ENCODE measurements at regions not wholly inside any gene's neighbourhood (a gene's known extent, or its start where the extent isn't known, plus 50 kb on each side); places are given as distances from the start of the nearest gene placed in this dataset.

GRCh38 chr2:7900593-7900992 is 781.3 kb upstream of the ID2 start:
- peaks cover 3% of the 10 kb centered on the region; the same call in 1 of the 2 replicates for H3K4me1 ChIP-seq (ENCODE audit: control insufficient read depth, insufficient read depth, low read length)
- H3K36me3 ChIP-seq (ENCODE audit: control insufficient read depth, insufficient read depth, low read length), result no peaks in the 10 kb centered on the region
- no peak overlapping the region for H3K4me3 ChIP-seq (ENCODE audit: low read length)
- WGBS (ENCODE audit: insufficient coverage, insufficient read length), result no CpG with 5 or more reads among the region's 5 CpGs
- no peaks in the 10 kb centered on the region for H3K9me3 ChIP-seq (ENCODE audit: control insufficient read depth, insufficient read depth, low read length)
- no peaks in the 10 kb centered on the region for H3K27me3 ChIP-seq (ENCODE audit: control insufficient read depth, insufficient read depth, low read length)
- no peak for DNase-seq (ENCODE audit: low read depth, low spot score)
- no peak overlapping the region for H3K27ac ChIP-seq (ENCODE audit: low read length)

- WGBS (ENCODE audit: insufficient coverage, insufficient read length), result no CpG with 5 or more reads among the region's 5 CpGs
- H3K4me3 ChIP-seq (ENCODE audit: low read length), result no peak overlapping the region
- H3K9me3 ChIP-seq (ENCODE audit: control insufficient read depth, insufficient read depth, low read length), result no peaks in the 10 kb centered on the region
- H3K27me3 ChIP-seq (ENCODE audit: control insufficient read depth, insufficient read depth, low read length), result no peaks in the 10 kb centered on the region
- no peaks in the 10 kb centered on the region for H3K36me3 ChIP-seq (ENCODE audit: control insufficient read depth, insufficient read depth, low read length)
- peaks cover 3% of the 10 kb centered on the region; the same call in 1 of the 2 replicates for H3K4me1 ChIP-seq (ENCODE audit: control insufficient read depth, insufficient read depth, low read length)
- H3K27ac ChIP-seq (ENCODE audit: low read length), result no peak overlapping the region
- no peak for DNase-seq (ENCODE audit: low read depth, low spot score)
Measured at GRCh38 chr2:7902251-7902765, 779.5 kb upstream of the ID2 start.

GRCh38 chr2:7904319-7904718 is 777.5 kb upstream of the ID2 start:
- Histone ChIP-seq H3K27ac (ENCODE audit: low read length) (no peak overlapping the region), H3K36me3 (ENCODE audit: control insufficient read depth, insufficient read depth, low read length) (no peaks in the 10 kb centered on the region), H3K9me3 (ENCODE audit: control insufficient read depth, insufficient read depth, low read length) (no peaks in the 10 kb centered on the region), H3K4me3 (ENCODE audit: low read length) (no peak overlapping the region), H3K27me3 (ENCODE audit: control insufficient read depth, insufficient read depth, low read length) (no peaks in the 10 kb centered on the region), H3K4me1 (ENCODE audit: control insufficient read depth, insufficient read depth, low read length) (peaks cover 3% of the 10 kb centered on the region; the same call in 1 of the 2 replicates)
- WGBS (ENCODE audit: insufficient coverage, insufficient read length), result no CpG with 5 or more reads among the region's 3 CpGs
- no peak for DNase-seq (ENCODE audit: low read depth, low spot score)

- Histone ChIP-seq H3K4me3 (ENCODE audit: low read length) (no peak overlapping the region), H3K27ac (ENCODE audit: low read length) (no peak overlapping the region), H3K36me3 (ENCODE audit: control insufficient read depth, insufficient read depth, low read length) (no peaks in the 10 kb centered on the region), H3K27me3 (ENCODE audit: control insufficient read depth, insufficient read depth, low read length) (no peaks in the 10 kb centered on the region), H3K9me3 (ENCODE audit: control insufficient read depth, insufficient read depth, low read length) (no peaks in the 10 kb centered on the region), H3K4me1 (ENCODE audit: control insufficient read depth, insufficient read depth, low read length) (no peaks in the 10 kb centered on the region; the same call in 1 of the 2 replicates)
- DNase-seq (ENCODE audit: low read depth, low spot score), result no peak
- no CpG with 5 or more reads among the region's 12 CpGs for WGBS (ENCODE audit: insufficient coverage, insufficient read length)
Measured at GRCh38 chr2:7905756-7906155, 776.1 kb upstream of the ID2 start.

- no CpG with 5 or more reads among the region's 6 CpGs for WGBS (ENCODE audit: insufficient coverage, insufficient read length)
- H3K27me3 ChIP-seq (ENCODE audit: control insufficient read depth, insufficient read depth, low read length), result no peaks in the 10 kb centered on the region
- H3K4me1 ChIP-seq (ENCODE audit: control insufficient read depth, insufficient read depth, low read length), result no peaks in the 10 kb centered on the region; the same call in 1 of the 2 replicates
- H3K27ac ChIP-seq (ENCODE audit: low read length), result no peak overlapping the region
- H3K4me3 ChIP-seq (ENCODE audit: low read length), result no peak overlapping the region
- H3K36me3 ChIP-seq (ENCODE audit: control insufficient read depth, insufficient read depth, low read length), result no peaks in the 10 kb centered on the region
- no peaks in the 10 kb centered on the region for H3K9me3 ChIP-seq (ENCODE audit: control insufficient read depth, insufficient read depth, low read length)
- no peak for DNase-seq (ENCODE audit: low read depth, low spot score)
Measured at GRCh38 chr2:7906431-7906830, 775.4 kb upstream of the ID2 start.

- WGBS (ENCODE audit: insufficient coverage, insufficient read length), result no CpG with 5 or more reads among the region's 11 CpGs
Measured at GRCh38 chr2:7907041-7907440, 774.8 kb upstream of the ID2 start.

GRCh38 chr2:7910752-7911151 is 771.1 kb upstream of the ID2 start:
- Histone ChIP-seq H3K27me3 (ENCODE audit: control insufficient read depth, insufficient read depth, low read length) (no peaks in the 10 kb centered on the region), H3K4me3 (ENCODE audit: low read length) (no peak overlapping the region), H3K4me1 (ENCODE audit: control insufficient read depth, insufficient read depth, low read length) (peaks cover 2% of the 10 kb centered on the region), H3K27ac (ENCODE audit: low read length) (no peak overlapping the region), H3K36me3 (ENCODE audit: control insufficient read depth, insufficient read depth, low read length) (no peaks in the 10 kb centered on the region), H3K9me3 (ENCODE audit: control insufficient read depth, insufficient read depth, low read length) (no peaks in the 10 kb centered on the region)
- no CpG with 5 or more reads among the region's 3 CpGs for WGBS (ENCODE audit: insufficient coverage, insufficient read length)
- no peak for DNase-seq (ENCODE audit: low read depth, low spot score)

More at GRCh38 chr2:7907041-7907440, 774.8 kb upstream of the ID2 start:
- H3K9me3 ChIP-seq (ENCODE audit: control insufficient read depth, insufficient read depth, low read length), result no peaks in the 10 kb centered on the region
- H3K4me3 ChIP-seq (ENCODE audit: low read length), result no peak overlapping the region
- H3K27ac ChIP-seq (ENCODE audit: low read length), result no peak overlapping the region
- DNase-seq (ENCODE audit: low read depth, low spot score), result no peak
- no peaks in the 10 kb centered on the region; the same call in 1 of the 2 replicates for H3K4me1 ChIP-seq (ENCODE audit: control insufficient read depth, insufficient read depth, low read length)
- H3K27me3 ChIP-seq (ENCODE audit: control insufficient read depth, insufficient read depth, low read length), result no peaks in the 10 kb centered on the region
- H3K36me3 ChIP-seq (ENCODE audit: control insufficient read depth, insufficient read depth, low read length), result no peaks in the 10 kb centered on the region

GRCh38 chr2:7911196-7911595 is 770.7 kb upstream of the ID2 start:
- WGBS (ENCODE audit: insufficient coverage, insufficient read length), result no CpG with 5 or more reads among the region's 2 CpGs
- H3K4me1 ChIP-seq (ENCODE audit: control insufficient read depth, insufficient read depth, low read length), result peaks cover 2% of the 10 kb centered on the region
- H3K27me3 ChIP-seq (ENCODE audit: control insufficient read depth, insufficient read depth, low read length), result no peaks in the 10 kb centered on the region
- H3K9me3 ChIP-seq (ENCODE audit: control insufficient read depth, insufficient read depth, low read length), result no peaks in the 10 kb centered on the region
- no peaks in the 10 kb centered on the region for H3K36me3 ChIP-seq (ENCODE audit: control insufficient read depth, insufficient read depth, low read length)
- no peak for DNase-seq (ENCODE audit: low read depth, low spot score)
- H3K27ac ChIP-seq (ENCODE audit: low read length), result no peak overlapping the region
- H3K4me3 ChIP-seq (ENCODE audit: low read length), result no peak overlapping the region

- no CpG with 5 or more reads among the region's 10 CpGs for WGBS (ENCODE audit: insufficient coverage, insufficient read length)
- Histone ChIP-seq H3K4me1 (ENCODE audit: control insufficient read depth, insufficient read depth, low read length) (peaks cover 2% of the 10 kb centered on the region), H3K27ac (ENCODE audit: low read length) (no peak overlapping the region), H3K36me3 (ENCODE audit: control insufficient read depth, insufficient read depth, low read length) (no peaks in the 10 kb centered on the region), H3K27me3 (ENCODE audit: control insufficient read depth, insufficient read depth, low read length) (no peaks in the 10 kb centered on the region), H3K4me3 (ENCODE audit: low read length) (no peak overlapping the region), H3K9me3 (ENCODE audit: control insufficient read depth, insufficient read depth, low read length) (no peaks in the 10 kb centered on the region)
- DNase-seq (ENCODE audit: low read depth, low spot score), result no peak
Measured at GRCh38 chr2:7913974-7914373, 767.9 kb upstream of the ID2 start.

GRCh38 chr2:7915302-7916091 is 766.4 kb upstream of the ID2 start:
- Histone ChIP-seq H3K27ac (ENCODE audit: low read length) (no peak overlapping the region), H3K4me1 (ENCODE audit: control insufficient read depth, insufficient read depth, low read length) (peaks cover 2% of the 10 kb centered on the region), H3K36me3 (ENCODE audit: control insufficient read depth, insufficient read depth, low read length) (no peaks in the 10 kb centered on the region), H3K27me3 (ENCODE audit: control insufficient read depth, insufficient read depth, low read length) (no peaks in the 10 kb centered on the region), H3K4me3 (ENCODE audit: low read length) (no peak overlapping the region), H3K9me3 (ENCODE audit: control insufficient read depth, insufficient read depth, low read length) (no peaks in the 10 kb centered on the region)
- no peak for DNase-seq (ENCODE audit: low read depth, low spot score)
- no CpG with 5 or more reads among the region's 14 CpGs for WGBS (ENCODE audit: insufficient coverage, insufficient read length)

- WGBS (ENCODE audit: insufficient coverage, insufficient read length), result no CpG with 5 or more reads among the region's 2 CpGs
- no peak overlapping the region for H3K4me3 ChIP-seq (ENCODE audit: low read length)
- H3K27ac ChIP-seq (ENCODE audit: low read length), result no peak overlapping the region
- peaks cover 2% of the 10 kb centered on the region for H3K4me1 ChIP-seq (ENCODE audit: control insufficient read depth, insufficient read depth, low read length)
- no peak for DNase-seq (ENCODE audit: low read depth, low spot score)
- no peaks in the 10 kb centered on the region for H3K36me3 ChIP-seq (ENCODE audit: control insufficient read depth, insufficient read depth, low read length)
- H3K9me3 ChIP-seq (ENCODE audit: control insufficient read depth, insufficient read depth, low read length), result no peaks in the 10 kb centered on the region
- no peaks in the 10 kb centered on the region for H3K27me3 ChIP-seq (ENCODE audit: control insufficient read depth, insufficient read depth, low read length)
Measured at GRCh38 chr2:7916670-7917069, 765.2 kb upstream of the ID2 start.

All from iPS DF 6.9 (cell line).